Neural cell (in vitro differentiated cells): ENCODE measurements at regions not wholly inside any gene's neighbourhood (a gene's known extent, or its start where the extent isn't known, plus 50 kb on each side); places are given as distances from the start of the nearest gene placed in this dataset.

Source experiments
- H2AFZ ChIP-seq: fragments of 200-600, 300-800 bp; sonication (generic), shearing (Covaris generic); 2 replicates; pipeline ENCODE4 v1.6.0; 2014; ENCODE audit warnings: low read depth, mild to moderate bottlenecking, antibody characterized with exemption, low read length, moderate library complexity
- H3F3A ChIP-seq: fragments of 200-600 bp; shearing (Covaris generic); 2 replicates; pipeline ENCODE4 v1.6.1; 2016; ENCODE audit warnings: mild to moderate bottlenecking, moderate library complexity, mixed read lengths, antibody characterized with exemption, low read length; ENCODE audit not compliant: insufficient read depth, poor library complexity, severe bottlenecking
- H3K27ac ChIP-seq: fragments of 200-600, 300-800 bp; sonication (generic), shearing (Covaris generic); 2 replicates; pipeline ENCODE4 v1.5.1; 2014; ENCODE audit warnings: mild to moderate bottlenecking, low read length, moderate library complexity
- H3K27me3 ChIP-seq: fragments of 300-800, 200-600 bp; sonication (generic), shearing (Covaris generic); 2 replicates; pipeline ENCODE4 v1.6.0; 2014; ENCODE audit warnings: mild to moderate bottlenecking, low read depth, low read length, moderate library complexity; ENCODE audit not compliant: insufficient read depth
- H3K36me3 ChIP-seq: fragments of 300-800, 200-600 bp; sonication (generic), shearing (Covaris generic); 2 replicates; pipeline ENCODE4 v1.5.1; 2014; ENCODE audit warnings: mild to moderate bottlenecking, antibody characterized with exemption, low read length, moderate library complexity; ENCODE audit not compliant: insufficient read depth
- H3K4me2 ChIP-seq: fragments of 300-800, 200-600 bp; sonication (generic), shearing (Covaris generic); 2 replicates; pipeline ENCODE4 v1.6.0; 2014; ENCODE audit warnings: mild to moderate bottlenecking, low read length
- H3K4me3 ChIP-seq: fragments of 300-800, 200-600 bp; sonication (generic), shearing (Covaris generic); 2 replicates; pipeline ENCODE4 v1.5.1; 2014; ENCODE audit warnings: mild to moderate bottlenecking, low read length, moderate library complexity
- H3K79me2 ChIP-seq: fragments of 200-600 bp; shearing (Covaris generic); replicated peaks from 2 replicates; pipeline ENCODE4 v1.6.0; 2014; ENCODE audit warnings: mild to moderate bottlenecking, low read length, moderate library complexity; ENCODE audit not compliant: insufficient read depth
- H3K9ac ChIP-seq: fragments of 300-800, 200-600 bp; sonication (generic), shearing (Covaris generic); 2 replicates; pipeline ENCODE4 v1.6.1; 2016; ENCODE audit warnings: mild to moderate bottlenecking, low read length, mixed read lengths
- H3K9me2 ChIP-seq: fragments of 200-600 bp; shearing (Covaris generic); 2 replicates; pipeline ENCODE4 v1.6.1; 2016; ENCODE audit warnings: mild to moderate bottlenecking, low read length, mixed read lengths; ENCODE audit not compliant: insufficient read depth
- H3K9me3 ChIP-seq: fragments of 200-600, 300-800 bp; sonication (generic), shearing (Covaris generic); 2 replicates; pipeline ENCODE4 v1.6.1; 2016; ENCODE audit warnings: mild to moderate bottlenecking, mixed run types, low read length, moderate library complexity, mixed read lengths
- H4K20me1 ChIP-seq: fragments of 200-600 bp; shearing (Covaris generic); 2 replicates; pipeline ENCODE4 v1.6.1; 2016; ENCODE audit warnings: mild to moderate bottlenecking, mixed run types; ENCODE audit not compliant: insufficient read depth
- CTCF ChIP-seq: fragments of 450-650 bp; IDR thresholded peaks from 2 replicates; pipeline ENCODE4 v1.5.1; 2014; ENCODE audit warnings: antibody characterized with exemption, mild to moderate bottlenecking, moderate library complexity; ENCODE audit not compliant: poor library complexity, severe bottlenecking
- EP300 ChIP-seq: fragments of 450-650 bp; conservative IDR thresholded peaks from 2 replicates; pipeline ENCODE4 v1.6.1; 2014; ENCODE audit warnings: antibody characterized with exemption, mild to moderate bottlenecking, moderate library complexity; ENCODE audit not compliant: poor library complexity, severe bottlenecking
- EZH2 ChIP-seq: fragments of 200-600, 300-800 bp; shearing (Covaris generic), sonication (generic); IDR thresholded peaks from 2 replicates; pipeline ENCODE4 v1.6.1; 2014; ENCODE audit warnings: antibody characterized with exemption, low read length, borderline replicate concordance, mild to moderate bottlenecking; ENCODE audit not compliant: insufficient read depth, poor library complexity, severe bottlenecking
- MXI1 ChIP-seq: fragments of 450-650 bp; conservative IDR thresholded peaks from 2 replicates; pipeline ENCODE4 v1.6.1; 2014; ENCODE audit warnings: antibody characterized with exemption, mild to moderate bottlenecking; ENCODE audit not compliant: poor library complexity, severe bottlenecking
- POLR2AphosphoS5 ChIP-seq: IDR thresholded peaks from 2 replicates; pipeline ENCODE4 v1.6.1; 2012
- RAD21 ChIP-seq: fragments of 450-650 bp; conservative IDR thresholded peaks from 2 replicates; pipeline ENCODE4 v1.6.1; 2014; ENCODE audit warnings: antibody characterized with exemption, mild to moderate bottlenecking, moderate library complexity
- REST ChIP-seq: IDR thresholded peaks from 2 replicates; pipeline ENCODE4 v1.6.1; 2012; ENCODE audit warnings: borderline replicate concordance
- SMC3 ChIP-seq: fragments of 450-650 bp; conservative IDR thresholded peaks from 2 replicates; pipeline ENCODE4 v1.6.1; 2014; ENCODE audit warnings: antibody characterized with exemption, mild to moderate bottlenecking, moderate library complexity; ENCODE audit not compliant: poor library complexity
- TAF1 ChIP-seq: IDR thresholded peaks from 2 replicates; pipeline ENCODE4 v1.6.1; 2012; ENCODE audit warnings: low read depth

- no peaks in the 10 kb centered on the region for H3K79me2 ChIP-seq
- TF ChIP-seq RAD21, result no peak
- TF ChIP-seq MXI1, result no peak
- TF ChIP-seq EZH2, result no peak
- TF ChIP-seq CTCF, result no peak
- TF ChIP-seq REST, result no peak
- no peak for TF ChIP-seq POLR2AphosphoS5
- no peak for TF ChIP-seq TAF1
- TF ChIP-seq SMC3, result no peak
- no peak for TF ChIP-seq EP300
- H3K36me3 ChIP-seq, result no peaks in the 10 kb centered on the region
- no peaks in the 10 kb centered on the region for H4K20me1 ChIP-seq
- H3K4me2 ChIP-seq, result no peak overlapping the region
- H3K9me3 ChIP-seq, result no peaks in the 10 kb centered on the region
- no peak overlapping the region for H3K27ac ChIP-seq
- H2AFZ ChIP-seq, result no peak overlapping the region
- H3K4me3 ChIP-seq, result no peak overlapping the region
- H3F3A ChIP-seq, result no peaks in the 10 kb centered on the region
- no peaks in the 10 kb centered on the region for H3K27me3 ChIP-seq
- H3K9me2 ChIP-seq, result no peaks in the 10 kb centered on the region
- H3K9ac ChIP-seq, result no peak overlapping the region
These were observed 310.3 kb upstream of the GYPC start for GRCh38 chr2:126345691-126346090.

- Histone ChIP-seq H3K9ac (no peak overlapping the region), H3K36me3 (no peaks in the 10 kb centered on the region), H2AFZ (no peak overlapping the region), H3K27me3 (no peaks in the 10 kb centered on the region), H3K9me3 (no peaks in the 10 kb centered on the region), H3F3A (no peaks in the 10 kb centered on the region), H4K20me1 (no peaks in the 10 kb centered on the region), H3K4me3 (no peak overlapping the region), H3K79me2 (no peaks in the 10 kb centered on the region), H3K9me2 (no peaks in the 10 kb centered on the region), H3K27ac (no peak overlapping the region), H3K4me2 (no peak overlapping the region)
- TF ChIP-seq RAD21 (no peak), CTCF (no peak), SMC3 (no peak), REST (no peak), MXI1 (no peak), EZH2 (no peak), POLR2AphosphoS5 (no peak), TAF1 (no peak), EP300 (no peak)
These were observed 299.3 kb upstream of the GYPC start for GRCh38 chr2:126356631-126357030.
